Keratinocyte (primary cell): ENCODE measurements at regions not wholly inside any gene's neighbourhood (a gene's known extent, or its start where the extent isn't known, plus 50 kb on each side); places are given as distances from the start of the nearest gene placed in this dataset.

Experiments used
- DNase-seq: peaks from one replicate; pipeline ENCODE4 v3.0.0-alpha.2; 2011; ENCODE audit warnings: low read depth, missing footprints, low spot score
- FAIRE-seq: peaks from 2 replicates; lab custom pipeline; 2011; peaks lifted over from hg19 to GRCh38; lab: Jason Lieb, UNC
- H2AFZ ChIP-seq: 2 replicates; pipeline ENCODE4 v1.6.0; 2012; ENCODE audit warnings: low read length, control low read depth, inconsistent platforms; ENCODE audit not compliant: control insufficient read depth
- H3K27ac ChIP-seq: 2 replicates; pipeline ENCODE4 v1.5.1; 2011; ENCODE audit warnings: low read length; ENCODE audit not compliant: control insufficient read depth, insufficient read depth
- H3K27me3 ChIP-seq: 3 replicates; pipeline ENCODE4 v1.6.0; 2011; ENCODE audit warnings: low read length; ENCODE audit not compliant: control insufficient read depth, insufficient read depth; ENCODE audit errors: extremely low read depth
- H3K36me3 ChIP-seq, 2 experiments: 2 replicates in 1 of 2; 3 replicates in 1 of 2; pipeline ENCODE4 v1.5.1; 2011; ENCODE audit warnings: low read length in 2 of 2, mild to moderate bottlenecking in 1 of 2; ENCODE audit not compliant: control insufficient read depth in 2 of 2, insufficient read depth in 2 of 2; ENCODE audit errors: extremely low read depth in 1 of 2
- H3K4me1 ChIP-seq: 3 replicates; pipeline ENCODE4 v1.5.1; 2011; ENCODE audit warnings: low read length; ENCODE audit not compliant: control insufficient read depth, insufficient read depth; ENCODE audit errors: extremely low read depth
- H3K4me2 ChIP-seq: 3 replicates; pipeline ENCODE4 v1.6.0; 2011; ENCODE audit warnings: low read depth, low read length; ENCODE audit not compliant: control insufficient read depth, insufficient read depth; ENCODE audit errors: extremely low read depth
- H3K4me3 ChIP-seq, 3 experiments: fragments of 200-600 bp in 1 of 3; sonication (generic) in 1 of 3; 2 replicates in 2 of 3; 3 replicates in 1 of 3; pipeline ENCODE4 v1.5.1; 2011 to 2016; ENCODE audit warnings: low read length in 3 of 3, mild to moderate bottlenecking in 3 of 3, control low read depth in 2 of 3, inconsistent platforms in 1 of 3, low read depth in 1 of 3, mixed read lengths in 1 of 3, mixed run types in 1 of 3, moderate library complexity in 1 of 3; ENCODE audit not compliant: control insufficient read depth in 2 of 3, insufficient read depth in 2 of 3; ENCODE audit errors: extremely low read depth in 1 of 3
- H3K79me2 ChIP-seq: 2 replicates; pipeline ENCODE4 v1.6.0; 2012; ENCODE audit warnings: low read length; ENCODE audit not compliant: control insufficient read depth, insufficient read depth
- H3K9ac ChIP-seq: 3 replicates; pipeline ENCODE4 v1.6.0; 2011; ENCODE audit warnings: low read length; ENCODE audit not compliant: control insufficient read depth, insufficient read depth; ENCODE audit errors: extremely low read depth
- H3K9me1 ChIP-seq: 3 replicates; pipeline ENCODE4 v1.6.0; 2011; ENCODE audit warnings: low read length; ENCODE audit not compliant: control insufficient read depth, insufficient read depth; ENCODE audit errors: extremely low read depth
- H3K9me3 ChIP-seq: 2 replicates; pipeline ENCODE4 v1.5.1; 2012; ENCODE audit warnings: low read depth, low read length; ENCODE audit not compliant: control insufficient read depth
- H4K20me1 ChIP-seq: 3 replicates; pipeline ENCODE4 v1.6.0; 2011; ENCODE audit warnings: low read length; ENCODE audit not compliant: control insufficient read depth, insufficient read depth; ENCODE audit errors: extremely low read depth
- EZH2 ChIP-seq: IDR thresholded peaks from one replicate; pipeline ENCODE4 v1.6.1; 2012; ENCODE audit warnings: inconsistent platforms, mild to moderate bottlenecking, low read length, moderate library complexity
- dilution Hi-C: fragments of 300-500 bp; cut with MboI; formaldehyde crosslinking; loops from one replicate; pipeline ENCODE4 v1.7.0; 2020; ENCODE audit warnings: low sequenced_read_pairs; ENCODE audit not compliant: extremely low pct_ligation_motif_present
- TF ChIP-seq, protein P1 (sequence below), 3 experiments: IDR thresholded peaks in 1 of 3; conservative IDR thresholded peaks in 1 of 3; optimal IDR thresholded peaks in 1 of 3; 2 replicates in 2 of 3; 3 replicates in 1 of 3; pipeline versions ENCODE3 to v1.5.1; 2011; ENCODE audit warnings: low read length in 3 of 3, mild to moderate bottlenecking in 3 of 3, moderate library complexity in 2 of 3, control low read depth in 1 of 3, inconsistent platforms in 1 of 3; ENCODE audit not compliant: insufficient read depth in 2 of 3; ENCODE audit errors: extremely low read depth in 1 of 3

DNA sequence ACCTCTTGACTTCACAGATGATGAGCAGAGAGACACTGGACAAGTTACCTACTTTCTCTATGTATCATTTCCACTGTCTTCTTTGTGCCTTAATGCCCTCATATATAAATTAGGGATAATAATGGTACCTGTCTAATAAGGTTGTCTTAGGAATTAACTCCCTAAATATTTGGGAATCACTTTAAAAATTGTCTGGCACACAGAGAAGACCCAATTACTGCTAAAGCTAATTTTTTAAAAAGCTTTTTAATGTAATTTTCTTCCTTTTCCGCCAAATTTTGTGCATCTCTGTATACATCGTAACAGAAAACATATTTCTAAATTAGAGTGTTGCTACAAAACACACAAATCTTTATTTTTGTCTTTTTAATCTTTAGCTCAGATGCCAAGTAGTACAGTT lies 816.8 kb upstream of the ADGRB3 start:
- TF ChIP-seq, protein P1, sequence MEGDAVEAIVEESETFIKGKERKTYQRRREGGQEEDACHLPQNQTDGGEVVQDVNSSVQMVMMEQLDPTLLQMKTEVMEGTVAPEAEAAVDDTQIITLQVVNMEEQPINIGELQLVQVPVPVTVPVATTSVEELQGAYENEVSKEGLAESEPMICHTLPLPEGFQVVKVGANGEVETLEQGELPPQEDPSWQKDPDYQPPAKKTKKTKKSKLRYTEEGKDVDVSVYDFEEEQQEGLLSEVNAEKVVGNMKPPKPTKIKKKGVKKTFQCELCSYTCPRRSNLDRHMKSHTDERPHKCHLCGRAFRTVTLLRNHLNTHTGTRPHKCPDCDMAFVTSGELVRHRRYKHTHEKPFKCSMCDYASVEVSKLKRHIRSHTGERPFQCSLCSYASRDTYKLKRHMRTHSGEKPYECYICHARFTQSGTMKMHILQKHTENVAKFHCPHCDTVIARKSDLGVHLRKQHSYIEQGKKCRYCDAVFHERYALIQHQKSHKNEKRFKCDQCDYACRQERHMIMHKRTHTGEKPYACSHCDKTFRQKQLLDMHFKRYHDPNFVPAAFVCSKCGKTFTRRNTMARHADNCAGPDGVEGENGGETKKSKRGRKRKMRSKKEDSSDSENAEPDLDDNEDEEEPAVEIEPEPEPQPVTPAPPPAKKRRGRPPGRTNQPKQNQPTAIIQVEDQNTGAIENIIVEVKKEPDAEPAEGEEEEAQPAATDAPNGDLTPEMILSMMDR (optimal IDR thresholded peaks at IDR 0.05 in 1 of 3, IDR thresholded peaks at IDR 0.05 in 1 of 3, conservative IDR thresholded peaks at IDR 0.05 in 1 of 3; ENCODE audit: extremely low read depth in 1 of 3, insufficient read depth in 2 of 3, low read length in 3 of 3): no peak
- TF ChIP-seq EZH2: no peak
- Histone ChIP-seq H3K4me3 (no peak overlapping the region), H4K20me1 (no peaks in the 10 kb centered on the region), H3K9ac (no peak overlapping the region), H3K4me2 (no peak overlapping the region), H3K4me1 (no peaks in the 10 kb centered on the region), H3K9me1 (no peaks in the 10 kb centered on the region), H3K79me2 (no peaks in the 10 kb centered on the region), H3K36me3 (no peaks in the 10 kb centered on the region), H3K9me3 (no peaks in the 10 kb centered on the region), H3K27me3 (no peaks in the 10 kb centered on the region), H3K27ac (no peak overlapping the region), H2AFZ (no peak overlapping the region)
- dilution Hi-C loops: no loop called here
- no peak for DNase-seq
- FAIRE-seq: no peak

DNA sequence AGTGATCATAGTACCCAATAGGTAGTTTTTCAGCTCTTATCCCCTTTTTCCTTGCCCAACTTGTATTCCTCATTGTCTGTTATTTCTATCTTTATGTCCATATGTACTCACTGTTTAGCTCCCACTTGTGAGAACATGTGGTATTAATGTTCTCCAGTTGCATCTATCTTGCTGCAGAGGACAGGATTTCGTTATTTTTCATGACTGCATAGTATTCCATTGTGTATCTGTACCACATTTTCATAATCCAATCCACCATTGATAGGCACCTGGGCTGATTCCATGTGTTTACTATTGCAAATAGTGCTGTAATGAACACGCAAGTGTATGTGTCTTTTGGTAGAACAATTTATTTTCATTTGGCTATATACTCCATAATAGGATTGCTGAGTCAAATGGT lies 819.5 kb upstream of the ADGRB3 start:
- Histone ChIP-seq H3K27me3 (no peaks in the 10 kb centered on the region), H3K36me3 (no peaks in the 10 kb centered on the region), H3K9me1 (no peaks in the 10 kb centered on the region), H3K4me2 (no peak overlapping the region), H2AFZ (no peak overlapping the region), H3K27ac (no peak overlapping the region), H3K9me3 (peaks cover 6% of the 10 kb centered on the region), H4K20me1 (no peaks in the 10 kb centered on the region), H3K9ac (no peak overlapping the region), H3K4me1 (no peaks in the 10 kb centered on the region), H3K4me3 (no peak overlapping the region), H3K79me2 (no peaks in the 10 kb centered on the region)
- FAIRE-seq: no peak
- TF ChIP-seq EZH2: no peak
- TF ChIP-seq, protein P1 (optimal IDR thresholded peaks at IDR 0.05 in 1 of 3, IDR thresholded peaks at IDR 0.05 in 1 of 3, conservative IDR thresholded peaks at IDR 0.05 in 1 of 3; ENCODE audit: extremely low read depth in 1 of 3, insufficient read depth in 2 of 3, low read length in 3 of 3): no peak
- dilution Hi-C loops: no loop called here
- DNase-seq: no peak
